ENCODE measurements at regions not wholly inside any gene's neighbourhood (a gene's known extent, or its start where the extent isn't known, plus 50 kb on each side); places are given as distances from the start of the nearest gene placed in this dataset.

DNA sequence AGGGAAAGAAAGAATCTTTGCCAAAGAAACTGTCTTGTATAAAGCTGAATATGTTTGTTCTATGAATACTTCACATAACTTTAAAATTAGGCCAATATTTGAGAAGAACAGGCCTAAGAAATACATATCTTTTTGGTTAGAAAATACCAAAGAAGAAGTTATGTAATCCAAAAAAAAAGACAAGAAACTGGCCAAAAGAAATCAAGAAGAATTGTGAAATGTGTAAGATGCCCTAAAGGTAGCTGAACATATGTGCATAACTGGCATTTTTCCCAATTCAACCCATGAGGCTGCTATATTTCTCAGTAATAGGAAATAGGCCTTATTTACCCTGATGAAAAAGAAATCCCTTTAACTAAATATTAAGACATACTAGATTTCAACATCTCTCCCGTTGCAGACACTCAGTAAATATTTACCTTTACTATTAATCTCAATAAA lies 290.0 kb downstream of the CETN3 start:
- TF ChIP-seq POLR2AphosphoS5 (IDR thresholded peaks at IDR 0.05; ENCODE audit: low read depth, low read length) = no peak
- TF ChIP-seq TAF1 (IDR thresholded peaks at IDR 0.05; ENCODE audit: low read depth, low read length) = no peak
- TF ChIP-seq POLR2A (IDR thresholded peaks at IDR 0.05; ENCODE audit: low read depth, low read length) = no peak
- no peak for TF ChIP-seq SPI1 (IDR thresholded peaks at IDR 0.05; ENCODE audit: low read depth, low read length)
- no peak for TF ChIP-seq POU2F2 (IDR thresholded peaks at IDR 0.05; ENCODE audit: low read depth, low read length)
